Loucy (cell line): ENCODE measurements at regions not wholly inside any gene's neighbourhood (a gene's known extent, or its start where the extent isn't known, plus 50 kb on each side); places are given as distances from the start of the nearest gene placed in this dataset.

Experiments used
- CTCF ChIP-seq: fragments of 200-600 bp; sonication (generic); conservative IDR thresholded peaks from 2 replicates; pipeline ENCODE4 v1.5.1; 2014; ENCODE audit warnings: mild to moderate bottlenecking, antibody characterized with exemption, low read length
- EZH2phosphoT487 ChIP-seq: fragments of 200-600 bp; IDR thresholded peaks from 2 replicates; pipeline ENCODE4 v1.6.1; 2018; ENCODE audit warnings: antibody characterized with exemption, mild to moderate bottlenecking, moderate library complexity, borderline replicate concordance

- TF ChIP-seq EZH2phosphoT487, result no peak
- no peak for TF ChIP-seq CTCF
These were observed 102.1 kb upstream of the LNX1 start for GRCh38 chr4:53693408-53693807.
